NCI-H2171 treated with DMSO at 0.1 percent for 48 hours (cell line): ENCODE measurements at regions not wholly inside any gene's neighbourhood (a gene's known extent, or its start where the extent isn't known, plus 50 kb on each side); places are given as distances from the start of the nearest gene placed in this dataset.
"Not testable (repeated sequence)": the region's sequence is repeated elsewhere in the genome, so short reads cannot be mapped to it uniquely, and the experiment has no call there.

ENCODE experiments used
- DNase-seq: peaks from one replicate; lab custom pipeline; 2025; lab: John Stamatoyannopoulos, UW

- DNase-seq, result not testable (repeated sequence)
Measured at GRCh38 chr20:50448625-50449403, 61.4 kb upstream of the PTPN1 start.

- peak; percentile 73 for DNase-seq
Measured at GRCh38 chr20:50449738-50450492, 60.3 kb upstream of the PTPN1 start.

- DNase-seq, result no peak
Measured at GRCh38 chr20:50450493-50450826, 59.7 kb upstream of the PTPN1 start.

- DNase-seq, result no peak
Measured at GRCh38 chr20:50450881-50451752, 59.1 kb upstream of the PTPN1 start.

- DNase-seq, result not testable (repeated sequence)
Measured at GRCh38 chr20:50451792-50452425, 58.3 kb upstream of the PTPN1 start.

GRCh38 chr20:50453533-50454244, 56.5 kb upstream of the PTPN1 start:
- no peak for DNase-seq

- not testable (repeated sequence) for DNase-seq
Measured at GRCh38 chr20:50455245-50455644, 54.9 kb upstream of the PTPN1 start.

GRCh38 chr20:50455656-50456451, 54.3 kb upstream of the PTPN1 start:
- DNase-seq, result no peak

- DNase-seq, result no peak
Measured at GRCh38 chr20:50456452-50457324, 53.5 kb upstream of the PTPN1 start.

- DNase-seq, result no peak
Measured at GRCh38 chr20:50459124-50459918, 50.9 kb upstream of the PTPN1 start.

GRCh38 chr20:50460115-50460607, 50.0 kb upstream of the PTPN1 start:
- no peak for DNase-seq
